DOHH2 (cell line): ENCODE measurements at regions not wholly inside any gene's neighbourhood (a gene's known extent, or its start where the extent isn't known, plus 50 kb on each side); places are given as distances from the start of the nearest gene placed in this dataset.

Source experiments
- EZH2phosphoT487 ChIP-seq: fragments of 200-600 bp; sonication (generic); IDR thresholded peaks from 2 replicates; pipeline ENCODE4 v1.6.1; 2017; ENCODE audit warnings: borderline replicate concordance, mild to moderate bottlenecking, antibody characterized with exemption, low read length, moderate library complexity, mixed read lengths
- TF ChIP-seq, protein P1 (sequence below): fragments of 200-600 bp; sonication (generic); IDR thresholded peaks from one replicate; pipeline ENCODE4 v1.5.1; 2014; ENCODE audit warnings: antibody characterized with exemption, mild to moderate bottlenecking, low read depth, low read length; ENCODE audit not compliant: poor library complexity, severe bottlenecking

DNA sequence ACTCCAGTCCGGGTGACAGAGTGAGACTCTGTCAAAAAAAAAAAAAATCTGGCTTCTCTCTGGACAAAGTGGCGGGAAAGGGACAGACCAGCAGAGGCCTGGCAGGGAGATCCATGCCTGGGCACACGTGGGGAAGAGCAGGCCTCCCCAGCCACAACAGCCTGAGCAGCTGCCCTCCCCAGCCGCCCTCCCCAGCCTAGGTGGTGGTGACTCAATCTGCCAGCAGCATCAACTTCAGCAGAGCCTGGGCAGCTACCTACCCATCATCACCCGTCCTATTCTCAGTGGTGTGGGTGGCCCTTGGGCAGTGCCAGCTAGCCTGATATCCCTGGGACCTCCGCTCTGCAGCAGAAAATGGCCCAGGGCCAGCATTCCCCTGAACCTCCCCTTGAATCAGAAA is 612.4 kb downstream of the FBXO15 start:
- TF ChIP-seq, protein P1, sequence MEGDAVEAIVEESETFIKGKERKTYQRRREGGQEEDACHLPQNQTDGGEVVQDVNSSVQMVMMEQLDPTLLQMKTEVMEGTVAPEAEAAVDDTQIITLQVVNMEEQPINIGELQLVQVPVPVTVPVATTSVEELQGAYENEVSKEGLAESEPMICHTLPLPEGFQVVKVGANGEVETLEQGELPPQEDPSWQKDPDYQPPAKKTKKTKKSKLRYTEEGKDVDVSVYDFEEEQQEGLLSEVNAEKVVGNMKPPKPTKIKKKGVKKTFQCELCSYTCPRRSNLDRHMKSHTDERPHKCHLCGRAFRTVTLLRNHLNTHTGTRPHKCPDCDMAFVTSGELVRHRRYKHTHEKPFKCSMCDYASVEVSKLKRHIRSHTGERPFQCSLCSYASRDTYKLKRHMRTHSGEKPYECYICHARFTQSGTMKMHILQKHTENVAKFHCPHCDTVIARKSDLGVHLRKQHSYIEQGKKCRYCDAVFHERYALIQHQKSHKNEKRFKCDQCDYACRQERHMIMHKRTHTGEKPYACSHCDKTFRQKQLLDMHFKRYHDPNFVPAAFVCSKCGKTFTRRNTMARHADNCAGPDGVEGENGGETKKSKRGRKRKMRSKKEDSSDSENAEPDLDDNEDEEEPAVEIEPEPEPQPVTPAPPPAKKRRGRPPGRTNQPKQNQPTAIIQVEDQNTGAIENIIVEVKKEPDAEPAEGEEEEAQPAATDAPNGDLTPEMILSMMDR, result no peak
- TF ChIP-seq EZH2phosphoT487, result no peak
